GM21515 (cell line): ENCODE measurements at regions not wholly inside any gene's neighbourhood (a gene's known extent, or its start where the extent isn't known, plus 50 kb on each side); places are given as distances from the start of the nearest gene placed in this dataset.
"Not testable (repeated sequence)": the region's sequence is repeated elsewhere in the genome, so short reads cannot be mapped to it uniquely, and the experiment has no call there.

Experiments
- ATAC-seq: cut with Tn5 transposase; IDR thresholded peaks from one replicate; pipeline ENCODE4 v1.9.1; 2021; ENCODE audit not compliant: unreplicated experiment

GRCh38 chr4:10388146-10388545 lies 69.1 kb downstream of the ZNF518B start:
- ATAC-seq = not testable (repeated sequence)

GRCh38 chr4:10385994-10386394 lies 71.2 kb downstream of the ZNF518B start:
- ATAC-seq = no peak

DNA sequence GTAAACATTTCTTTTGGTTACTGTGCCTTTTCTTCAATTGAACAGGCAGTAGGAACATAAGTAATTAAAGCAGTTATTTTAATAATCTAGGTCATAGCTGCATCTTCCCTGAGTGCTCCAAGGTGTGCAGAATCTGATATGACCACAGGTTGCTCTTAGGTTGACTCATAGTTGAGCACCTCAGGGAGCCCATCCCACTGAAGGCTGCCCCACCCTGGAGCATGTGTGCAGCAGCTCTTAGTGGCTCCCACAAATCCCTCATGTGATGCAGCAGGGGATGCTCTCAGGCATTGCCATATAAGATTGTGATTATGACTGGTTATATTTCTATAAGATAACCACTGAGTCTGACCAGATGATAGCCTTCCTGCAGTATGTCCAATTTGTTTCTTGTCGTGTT lies 72.3 kb downstream of the ZNF518B start:
- ATAC-seq = no peak

- ATAC-seq = no peak
These were observed 73.8 kb downstream of the ZNF518B start for GRCh38 chr4:10383417-10383816.

DNA sequence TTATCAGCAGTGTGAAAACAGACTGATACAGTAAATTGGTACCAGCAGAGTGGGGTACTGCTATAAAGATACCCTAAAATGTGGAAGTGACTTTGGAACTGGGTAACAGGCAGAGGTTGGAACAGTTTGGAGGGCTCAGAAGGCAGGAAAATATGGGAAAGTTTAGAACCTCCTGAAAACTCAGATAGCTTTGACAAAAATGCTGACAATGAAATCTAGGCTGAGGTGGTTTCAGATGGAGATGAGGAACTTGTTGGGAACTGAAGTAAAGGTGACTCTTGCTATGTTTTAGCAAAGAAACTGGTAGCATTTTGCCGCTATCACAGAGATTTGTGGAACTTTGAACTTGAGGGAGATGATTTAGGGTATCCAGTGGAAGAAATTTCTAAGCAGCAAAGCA lies 75.1 kb downstream of the ZNF518B start:
- not testable (repeated sequence) for ATAC-seq

DNA sequence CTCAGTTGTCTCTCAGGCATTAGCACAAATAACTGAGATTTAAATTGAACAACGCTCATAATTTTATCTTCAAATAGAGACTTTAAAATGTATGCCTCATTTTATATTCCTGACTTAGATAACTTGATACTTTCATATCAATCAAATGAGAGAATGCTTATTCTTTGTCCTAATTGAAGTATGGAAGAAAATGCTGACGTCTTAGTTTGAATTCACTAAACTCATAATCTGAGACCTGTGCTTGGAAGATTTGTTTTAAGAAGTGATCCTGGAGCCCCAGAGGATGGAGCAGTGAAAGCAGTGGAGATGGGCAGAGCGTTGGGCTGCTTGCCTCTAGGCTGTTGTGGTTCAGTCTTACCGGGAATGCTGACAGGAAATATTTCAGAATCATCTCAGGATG lies 76.1 kb downstream of the ZNF518B start:
- ATAC-seq = no peak

DNA sequence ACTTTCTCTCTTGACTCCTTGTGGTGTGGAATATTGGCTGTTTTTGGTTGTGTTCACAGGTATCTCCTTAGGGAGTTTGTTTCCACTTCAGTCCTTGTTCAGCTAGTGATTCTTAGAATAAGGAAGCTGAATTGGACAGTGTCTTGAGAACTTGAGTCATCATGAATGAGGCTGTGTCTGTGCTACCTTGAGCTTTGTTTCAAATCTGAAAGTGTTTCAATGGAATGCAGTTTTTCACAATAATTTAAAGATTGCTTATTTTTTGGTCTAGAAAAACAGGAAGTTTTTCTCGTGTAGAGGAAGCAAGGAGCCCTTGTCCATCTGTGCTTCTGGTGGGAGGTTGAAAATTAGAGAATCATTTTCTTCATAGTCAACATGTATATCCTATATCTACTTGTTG lies 76.5 kb downstream of the ZNF518B start:
- ATAC-seq = no peak

GRCh38 chr4:10371869-10372471 lies 85.3 kb downstream of the ZNF518B start:
- ATAC-seq = no peak

DNA sequence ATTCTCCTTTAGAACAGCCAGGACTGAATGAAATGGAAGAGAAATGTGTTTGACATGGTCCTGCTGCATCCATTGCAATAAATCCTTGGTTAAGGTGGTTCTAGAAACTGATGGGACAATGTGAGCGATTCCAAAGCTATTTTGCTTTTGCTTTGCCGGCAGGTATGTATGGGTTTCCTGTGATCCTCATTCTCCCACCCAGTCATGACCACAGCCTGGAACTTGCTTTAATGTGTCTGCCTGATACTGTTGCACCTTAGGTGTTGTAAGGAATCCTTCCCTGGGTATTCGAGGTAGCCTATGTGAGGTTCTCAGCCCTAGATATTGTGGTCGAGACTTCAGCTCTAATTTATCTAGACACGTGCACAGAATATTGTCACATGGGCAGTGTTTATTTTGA lies 86.1 kb downstream of the ZNF518B start:
- ATAC-seq = no peak

DNA sequence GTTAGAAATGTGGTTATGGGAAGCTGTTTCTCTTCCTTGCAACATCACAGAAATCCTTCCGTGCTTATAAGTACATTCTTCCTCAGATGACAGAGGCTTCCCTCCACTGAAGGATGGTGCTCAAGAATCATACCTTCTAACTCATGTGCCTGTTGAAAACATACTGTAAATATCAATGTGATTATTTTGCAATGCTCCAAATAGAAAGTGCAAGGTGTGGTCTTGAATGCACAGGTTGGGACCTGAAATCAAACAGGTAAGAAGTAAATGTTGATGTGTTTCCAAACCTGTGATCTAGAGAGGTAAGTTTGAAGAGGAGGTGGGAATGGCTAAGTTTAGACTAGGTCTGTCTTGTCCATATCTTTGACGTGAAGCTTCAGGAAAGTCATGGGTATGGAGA lies 87.7 kb downstream of the ZNF518B start:
- no peak for ATAC-seq

DNA sequence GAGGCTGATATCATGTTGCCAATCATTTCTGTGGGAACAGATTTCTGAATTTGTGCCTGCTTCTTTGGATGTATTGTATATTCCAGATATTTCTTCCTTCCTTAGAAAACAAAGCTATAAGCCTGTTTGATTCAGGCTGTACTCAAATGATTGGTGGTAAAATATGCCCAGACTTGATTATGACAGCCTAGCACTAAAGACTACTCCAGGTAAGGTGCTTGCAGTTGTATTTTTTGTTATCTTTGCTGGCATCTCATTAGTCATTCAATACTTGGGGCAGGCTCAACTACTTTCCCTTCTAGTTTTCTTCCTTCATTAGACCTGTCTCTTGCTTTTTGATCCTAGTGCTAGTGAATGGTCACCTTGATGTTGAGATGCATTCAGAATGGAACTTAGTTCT lies 90.6 kb downstream of the ZNF518B start:
- ATAC-seq = no peak

GRCh38 chr4:10364194-10364593 lies 93.0 kb downstream of the ZNF518B start:
- no peak for ATAC-seq

DNA sequence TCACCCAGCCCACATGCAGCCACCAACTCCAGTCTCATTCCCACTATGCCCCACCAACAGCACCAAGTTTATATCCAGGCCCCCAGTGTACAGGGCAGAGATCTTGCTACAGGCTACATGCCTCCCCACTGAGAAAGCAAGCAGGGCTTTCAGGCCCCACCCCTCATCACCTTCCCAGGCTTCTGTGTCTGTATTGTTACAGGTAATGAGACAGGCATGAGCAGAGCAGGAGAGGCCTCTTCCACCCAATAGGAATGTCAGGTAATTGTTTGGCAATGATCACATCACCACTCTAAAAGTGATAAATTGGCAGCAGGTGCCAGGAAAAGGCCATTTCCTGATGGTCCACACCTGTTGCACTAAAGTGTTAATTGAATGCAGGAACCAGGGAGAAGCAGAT lies 102.5 kb downstream of the ZNF518B start:
- no peak for ATAC-seq

DNA sequence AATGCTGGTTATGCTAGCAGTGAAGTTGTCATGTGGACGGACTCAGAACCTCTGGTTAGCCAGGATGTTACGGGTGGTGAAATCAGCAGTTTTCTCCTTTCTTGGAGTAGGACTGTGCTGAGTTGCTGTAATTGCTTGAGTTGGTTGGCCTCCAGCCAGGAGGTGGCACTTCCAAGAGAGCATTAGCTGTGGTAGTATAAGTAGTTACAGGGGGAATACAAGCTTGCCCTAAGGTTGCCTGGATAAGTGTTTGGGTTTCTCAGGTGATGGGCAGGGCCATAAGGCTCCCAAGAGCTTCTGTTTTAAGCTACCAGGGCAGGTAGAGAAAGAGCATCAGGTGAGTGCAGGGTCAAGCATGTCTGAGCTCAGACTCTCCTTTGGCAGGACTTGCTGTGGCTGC lies 103.0 kb downstream of the ZNF518B start:
- ATAC-seq = no peak

GRCh38 chr4:10353110-10353509 lies 104.1 kb downstream of the ZNF518B start:
- ATAC-seq = no peak

GRCh38 chr4:10348241-10348640 lies 109.0 kb downstream of the ZNF518B start:
- ATAC-seq = no peak

GRCh38 chr4:10347815-10348214 lies 109.4 kb downstream of the ZNF518B start:
- no peak for ATAC-seq

DNA sequence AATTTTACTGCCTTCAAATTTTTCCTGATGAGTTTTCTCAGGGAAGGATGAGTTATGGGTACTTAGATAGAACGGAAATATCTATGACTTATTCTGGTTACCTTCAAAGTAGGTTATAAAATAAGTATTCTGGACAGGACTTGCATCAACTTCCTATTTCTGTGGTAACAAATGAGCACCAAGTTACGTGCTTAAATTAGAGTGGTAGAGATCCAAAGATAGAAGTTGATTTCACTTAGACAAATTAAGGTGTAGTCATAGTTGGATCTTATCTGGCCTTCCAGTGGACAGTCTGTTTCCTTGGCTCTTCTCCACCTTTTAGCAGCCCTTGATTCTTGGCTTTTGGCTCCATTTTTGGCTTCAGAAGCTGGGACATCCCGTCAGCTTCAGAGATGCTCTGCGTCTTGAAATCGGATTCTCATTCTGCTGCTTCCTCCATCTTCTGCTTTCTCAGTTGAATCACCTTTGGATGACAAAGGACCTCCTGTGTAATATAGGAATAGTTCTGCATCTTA lies 109.9 kb downstream of the ZNF518B start:
- no peak for ATAC-seq

DNA sequence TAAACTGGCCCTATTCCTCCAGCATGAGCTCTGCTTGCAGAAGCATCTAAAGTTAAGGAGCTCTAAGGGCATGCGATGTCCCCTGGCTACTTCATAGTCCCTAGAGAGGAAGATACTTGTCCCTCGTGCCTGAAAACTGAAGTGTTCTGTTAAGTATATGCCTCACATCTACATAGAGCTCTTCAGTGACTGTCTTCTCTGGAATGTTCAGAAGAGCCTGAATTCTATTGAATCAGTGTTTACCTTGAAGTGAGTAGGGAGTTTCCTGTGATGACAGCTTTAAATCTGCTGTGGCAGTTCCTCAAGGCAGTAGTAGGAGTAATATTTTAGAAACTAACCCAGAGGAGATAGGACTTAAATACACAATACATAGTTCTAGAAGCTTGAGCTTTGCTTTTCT lies 111.2 kb downstream of the ZNF518B start:
- no peak for ATAC-seq

- no peak for ATAC-seq
These were observed 111.8 kb downstream of the ZNF518B start for GRCh38 chr4:10345381-10345784.

DNA sequence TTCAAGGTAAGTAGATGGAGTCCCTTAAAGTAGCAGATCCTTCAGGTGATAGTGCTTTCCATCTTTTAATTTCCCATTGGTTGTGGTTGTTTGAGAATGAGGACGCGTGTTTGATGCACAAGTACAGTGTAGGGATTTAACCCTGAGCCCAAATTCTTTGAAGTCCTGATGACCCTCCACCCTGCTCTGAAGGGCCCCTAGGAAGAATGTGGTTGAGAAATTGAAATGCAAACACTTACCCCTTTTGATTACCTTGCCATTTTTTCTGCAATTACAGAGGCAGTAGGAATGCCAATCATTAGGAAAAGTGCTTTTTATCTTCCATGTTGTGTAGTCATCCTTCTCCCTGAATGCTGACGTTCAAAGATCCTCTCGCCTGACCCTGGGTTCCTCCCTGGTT lies 112.4 kb downstream of the ZNF518B start:
- ATAC-seq = no peak

DNA sequence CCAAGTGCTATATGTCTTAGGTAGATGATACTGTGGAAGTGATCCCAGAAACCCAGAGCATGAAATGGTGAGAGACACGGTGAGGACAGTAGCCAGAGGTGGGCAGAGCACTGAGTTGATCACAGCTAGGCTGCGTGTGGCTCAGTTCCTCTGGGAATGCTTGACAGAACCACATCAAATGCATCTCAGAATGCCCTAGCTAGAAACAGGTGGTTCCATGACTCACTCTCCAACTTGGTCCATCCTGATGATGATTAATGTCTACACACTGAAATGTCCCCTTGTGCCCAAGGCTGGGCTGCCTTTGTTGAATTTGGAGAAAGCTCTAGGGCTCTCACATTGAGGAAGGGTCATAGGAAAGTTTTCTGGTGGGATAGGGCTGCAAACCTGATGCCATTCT lies 113.6 kb downstream of the ZNF518B start:
- ATAC-seq = no peak

GRCh38 chr4:10342866-10343265 lies 114.4 kb downstream of the ZNF518B start:
- no peak for ATAC-seq
